HG03280 (cell line): ENCODE measurements at regions not wholly inside any gene's neighbourhood (a gene's known extent, or its start where the extent isn't known, plus 50 kb on each side); places are given as distances from the start of the nearest gene placed in this dataset.
A peak's percentile ranks its signal among the peaks of the same experiment; 100 is the strongest.

Experiments
- ATAC-seq: cut with Tn5 transposase; IDR thresholded peaks from one replicate; pipeline ENCODE4 v1.9.1; 2021; ENCODE audit warnings: mild to moderate bottlenecking, moderate library complexity; ENCODE audit not compliant: unreplicated experiment

- no peak for ATAC-seq
Measured at GRCh38 chr2:217421834-217422233, 562.0 kb upstream of the TNP1 start.

GRCh38 chr2:217420854-217421253 is 561.0 kb upstream of the TNP1 start:
- no peak for ATAC-seq

GRCh38 chr2:217419055-217419671 is 559.3 kb upstream of the TNP1 start:
- no peak for ATAC-seq

GRCh38 chr2:217418544-217418943 is 558.7 kb upstream of the TNP1 start:
- no peak for ATAC-seq

GRCh38 chr2:217418090-217418489 is 558.2 kb upstream of the TNP1 start:
- no peak for ATAC-seq

- no peak for ATAC-seq
Measured at GRCh38 chr2:217417536-217417935, 557.7 kb upstream of the TNP1 start.

GRCh38 chr2:217415316-217415715 is 555.5 kb upstream of the TNP1 start:
- ATAC-seq: peak; percentile 88

GRCh38 chr2:217414429-217414828 is 554.6 kb upstream of the TNP1 start:
- no peak for ATAC-seq

- ATAC-seq: no peak
Measured at GRCh38 chr2:217413193-217413592, 553.3 kb upstream of the TNP1 start.

GRCh38 chr2:217412721-217413120 is 552.9 kb upstream of the TNP1 start:
- no peak for ATAC-seq

GRCh38 chr2:217412277-217412676 is 552.4 kb upstream of the TNP1 start:
- no peak for ATAC-seq

GRCh38 chr2:217410681-217410960 is 550.8 kb upstream of the TNP1 start:
- no peak for ATAC-seq

- no peak for ATAC-seq
Measured at GRCh38 chr2:217409949-217410680, 550.3 kb upstream of the TNP1 start.

GRCh38 chr2:217407362-217407761 is 547.5 kb upstream of the TNP1 start:
- ATAC-seq: no peak

GRCh38 chr2:217404236-217404760 is 544.4 kb upstream of the TNP1 start:
- ATAC-seq: no peak

- no peak for ATAC-seq
Measured at GRCh38 chr2:217402761-217403383, 543.0 kb upstream of the TNP1 start.

- ATAC-seq: no peak
Measured at GRCh38 chr2:217402144-217402543, 542.3 kb upstream of the TNP1 start.

- no peak for ATAC-seq
Measured at GRCh38 chr2:217399291-217399690, 539.4 kb upstream of the TNP1 start.

- ATAC-seq: no peak
Measured at GRCh38 chr2:217398860-217399259, 539.0 kb upstream of the TNP1 start.

- ATAC-seq: no peak
Measured at GRCh38 chr2:217398101-217398500, 538.2 kb upstream of the TNP1 start.

- no peak for ATAC-seq
Measured at GRCh38 chr2:217396586-217396985, 536.7 kb upstream of the TNP1 start.

- ATAC-seq: no peak
Measured at GRCh38 chr2:217396165-217396564, 536.3 kb upstream of the TNP1 start.
